ENCODE measurements at regions not wholly inside any gene's neighbourhood (a gene's known extent, or its start where the extent isn't known, plus 50 kb on each side); places are given as distances from the start of the nearest gene placed in this dataset.
"Not testable (repeated sequence)": the region's sequence is repeated elsewhere in the genome, so short reads cannot be mapped to it uniquely, and the experiment has no call there.

GRCh38 chr14:106021832-106022231, 495.4 kb downstream of the TMEM121 start:
- FAIRE-seq: no peak

- not testable (repeated sequence) for FAIRE-seq
Observed at GRCh38 chr14:106022648-106023047, 496.3 kb downstream of the TMEM121 start.

- FAIRE-seq: no peak
Observed at GRCh38 chr14:106023411-106023810, 497.0 kb downstream of the TMEM121 start.

- no peak for FAIRE-seq
Observed at GRCh38 chr14:106024983-106025604, 498.7 kb downstream of the TMEM121 start.

DNA sequence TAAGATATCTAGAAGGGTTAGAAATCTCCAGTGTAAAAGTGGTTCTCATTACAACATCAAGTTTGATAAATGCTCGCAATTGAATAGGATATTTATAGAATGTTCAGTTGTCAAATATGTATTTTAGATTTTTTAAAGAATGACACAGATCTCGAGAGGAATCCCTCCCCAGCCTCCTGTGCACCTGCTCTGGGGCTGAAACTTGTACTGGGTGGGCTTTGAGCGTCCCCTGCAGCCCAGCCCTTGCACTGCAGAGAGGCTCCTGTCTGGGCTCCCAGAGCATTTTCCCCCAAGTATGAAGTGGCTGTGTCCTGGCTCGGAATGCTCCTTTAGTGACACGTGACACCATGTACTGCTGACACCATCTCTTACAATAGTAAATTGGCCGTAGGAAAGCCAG, 499.6 kb downstream of the TMEM121 start:
- FAIRE-seq: no peak

DNA sequence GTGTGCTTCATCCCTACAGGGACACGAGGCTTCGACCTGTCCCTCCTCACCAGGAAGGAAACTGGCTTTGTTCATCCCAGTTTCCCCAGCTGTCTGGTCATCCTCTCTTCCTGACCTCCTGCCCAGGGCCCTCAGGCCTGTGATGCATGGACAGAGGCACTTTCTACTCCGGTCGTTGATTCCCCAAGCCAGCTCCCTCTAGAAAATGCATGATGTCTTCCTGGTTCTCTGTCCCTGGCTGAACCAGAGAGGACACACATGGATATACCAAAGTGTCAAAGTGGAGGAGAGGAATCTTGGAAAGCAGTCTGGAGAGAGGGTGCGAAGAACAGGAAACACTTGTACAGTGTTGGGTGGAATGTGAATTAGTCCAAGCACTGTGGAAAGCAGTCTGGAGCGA, 501.4 kb downstream of the TMEM121 start:
- FAIRE-seq: not testable (repeated sequence)

DNA sequence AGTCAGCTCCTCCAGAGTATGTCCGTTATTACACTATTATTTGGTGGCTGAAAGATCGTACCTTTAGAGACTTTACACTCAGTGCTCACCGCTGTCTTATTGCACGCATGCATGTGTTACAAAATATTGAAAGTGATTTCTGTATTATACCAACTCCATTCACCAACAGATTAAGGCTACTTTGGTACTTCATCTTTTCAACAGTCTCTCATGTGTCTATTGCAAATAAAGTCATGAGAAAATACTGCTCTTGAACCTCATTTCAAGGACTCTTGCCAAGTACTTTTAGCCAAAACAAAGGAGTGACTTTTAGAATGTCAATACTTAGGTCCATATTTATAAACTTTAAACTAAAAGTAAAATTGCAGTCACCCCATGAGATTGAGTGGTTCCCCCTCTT, 503.6 kb downstream of the TMEM121 start:
- no peak for FAIRE-seq

GRCh38 chr14:106037380-106037779, 511.0 kb downstream of the TMEM121 start:
- no peak for FAIRE-seq

GRCh38 chr14:106038263-106038662, 511.9 kb downstream of the TMEM121 start:
- FAIRE-seq: no peak

DNA sequence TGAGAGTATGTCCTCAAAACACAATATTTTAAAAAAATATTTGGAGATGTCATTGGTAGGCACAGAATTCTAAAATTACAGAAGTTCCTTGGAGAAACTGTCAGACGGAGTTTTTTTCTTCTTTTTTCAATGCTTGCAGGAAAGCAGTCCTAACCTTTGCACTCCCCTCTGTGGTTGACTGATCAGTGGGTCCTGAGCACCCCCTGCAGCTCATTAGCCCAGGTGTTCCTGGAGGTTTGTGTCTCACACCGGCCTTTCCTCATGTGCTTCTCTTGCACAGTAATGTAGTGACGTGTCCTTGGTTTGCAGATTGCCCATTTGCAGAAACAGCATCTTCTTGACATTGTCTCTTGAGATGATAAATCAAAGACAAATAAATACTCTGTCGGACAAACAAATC, 513.0 kb downstream of the TMEM121 start:
- no peak for FAIRE-seq

GRCh38 chr14:106044515-106044914, 518.1 kb downstream of the TMEM121 start:
- FAIRE-seq: no peak

- FAIRE-seq: no peak
Observed at GRCh38 chr14:106044949-106045596, 518.7 kb downstream of the TMEM121 start.

DNA sequence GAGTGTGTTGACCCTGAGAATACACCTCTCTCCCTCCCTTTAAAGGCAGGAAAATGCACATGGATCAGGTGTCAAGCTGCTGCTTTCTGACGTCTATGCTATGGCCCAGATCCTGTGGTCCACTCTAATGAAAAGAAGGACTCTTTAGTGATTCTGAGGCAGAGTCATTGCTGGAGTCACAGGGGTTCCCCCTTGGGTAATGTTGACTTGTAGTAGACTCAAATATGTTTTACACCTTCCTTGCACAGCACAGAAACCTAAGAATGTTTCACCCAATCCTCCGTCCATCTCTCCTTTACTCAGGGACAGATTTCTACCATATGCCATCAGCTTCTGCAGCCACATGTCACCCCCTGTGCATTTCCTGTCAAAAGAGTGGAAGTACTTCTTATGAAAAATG, 525.4 kb downstream of the TMEM121 start:
- FAIRE-seq: no peak

- no peak for FAIRE-seq
Observed at GRCh38 chr14:106055289-106055688, 528.9 kb downstream of the TMEM121 start.

GRCh38 chr14:106058342-106058741, 532.0 kb downstream of the TMEM121 start:
- FAIRE-seq: no peak

DNA sequence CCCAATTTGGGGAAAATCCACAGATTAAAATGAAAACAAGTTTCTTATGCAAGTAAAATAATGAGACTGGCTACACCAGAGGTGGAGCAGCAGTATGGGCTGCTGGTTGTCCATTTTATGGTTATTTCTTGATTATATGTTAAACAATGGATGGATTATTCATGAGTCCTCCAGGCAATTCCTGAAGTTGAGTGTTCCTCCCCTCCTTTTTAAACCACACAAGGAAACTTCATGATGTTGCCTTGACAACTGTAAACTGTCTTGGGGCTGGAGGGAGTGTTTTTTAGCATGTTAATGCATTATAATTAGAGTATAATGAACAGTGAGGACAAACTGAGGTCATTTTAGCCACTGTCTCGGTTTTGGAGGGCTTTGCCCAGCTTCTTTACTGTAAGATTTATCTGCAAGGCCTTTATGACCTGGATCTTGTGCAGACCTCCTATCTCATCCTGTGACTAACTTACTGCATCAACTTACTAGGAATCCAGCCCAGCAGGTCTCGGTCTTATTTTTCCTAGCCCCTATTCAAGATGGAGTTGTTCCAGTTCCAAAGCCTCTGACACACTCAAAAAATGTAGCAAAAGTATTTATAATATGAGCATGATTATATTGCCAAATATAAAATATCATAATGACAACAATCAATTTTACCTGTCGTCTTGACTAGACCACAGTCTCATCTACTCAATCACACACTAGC, 534.0 kb downstream of the TMEM121 start:
- no peak for FAIRE-seq

DNA sequence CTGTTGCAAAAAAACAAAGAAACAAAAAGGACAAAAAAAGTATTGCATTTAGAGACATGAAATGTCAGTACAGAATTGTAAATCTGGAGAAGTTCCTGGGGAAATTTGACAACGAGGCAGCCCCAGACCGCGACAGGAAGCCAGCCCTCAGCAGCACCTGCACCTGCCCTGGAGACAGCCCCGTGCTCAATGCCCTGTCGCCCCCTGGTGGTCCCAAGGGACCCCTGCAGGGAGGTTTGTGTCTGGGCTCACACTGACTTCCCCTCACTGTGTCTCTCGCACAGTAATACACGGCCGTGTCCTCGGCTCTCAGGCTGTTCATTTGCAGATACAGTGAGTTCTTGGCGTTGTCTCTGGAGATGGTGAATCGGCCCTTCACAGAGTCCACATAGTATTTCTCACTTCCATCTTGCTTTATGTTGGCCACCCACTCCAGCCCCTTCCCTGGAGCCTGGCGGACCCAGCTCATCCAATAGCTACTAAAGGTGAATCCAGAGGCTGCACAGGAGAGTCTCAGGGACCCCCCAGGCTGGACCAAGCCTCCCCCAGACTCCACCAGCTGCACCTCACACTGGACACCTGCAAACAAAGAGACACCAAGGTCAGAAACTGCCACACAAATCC, 535.6 kb downstream of the TMEM121 start:
- FAIRE-seq: not testable (repeated sequence)

DNA sequence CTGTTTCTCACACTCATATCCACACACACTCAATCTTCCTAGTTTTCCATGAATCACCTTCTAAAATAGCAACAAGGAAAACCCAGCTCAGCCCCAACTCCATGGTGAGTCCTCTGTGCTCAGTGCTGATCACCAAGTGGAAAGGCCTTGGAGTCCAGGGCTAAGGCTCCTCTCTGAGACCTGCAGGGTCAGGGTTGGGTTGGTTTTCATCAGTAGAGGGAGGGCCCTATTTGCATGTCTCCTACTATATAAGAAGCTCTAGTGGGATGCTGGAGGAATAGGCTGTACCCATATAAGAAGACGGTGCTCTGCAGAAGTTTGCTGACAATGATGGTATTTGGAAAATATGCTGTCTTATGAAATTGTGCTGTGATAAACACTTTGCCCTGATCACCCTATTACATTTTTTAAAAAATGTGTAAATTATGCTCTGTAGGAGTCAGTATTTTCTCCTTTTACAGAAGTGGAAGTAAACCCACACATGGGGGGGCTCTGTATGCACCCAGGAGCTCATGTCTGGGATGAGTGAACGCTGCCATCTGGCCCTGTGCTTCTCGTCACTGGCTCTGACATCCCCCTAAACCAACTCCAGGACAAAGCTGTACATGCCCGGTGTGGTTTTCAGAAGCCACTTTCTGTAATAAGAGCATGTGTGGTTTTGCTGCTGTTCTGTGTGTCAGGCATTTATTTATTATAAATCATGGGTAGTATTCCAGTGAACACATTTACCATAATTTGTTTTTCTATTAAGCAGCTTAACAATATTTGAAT, 536.3 kb downstream of the TMEM121 start:
- FAIRE-seq: no peak

GRCh38 chr14:106067935-106068334, 541.6 kb downstream of the TMEM121 start:
- no peak for FAIRE-seq

DNA sequence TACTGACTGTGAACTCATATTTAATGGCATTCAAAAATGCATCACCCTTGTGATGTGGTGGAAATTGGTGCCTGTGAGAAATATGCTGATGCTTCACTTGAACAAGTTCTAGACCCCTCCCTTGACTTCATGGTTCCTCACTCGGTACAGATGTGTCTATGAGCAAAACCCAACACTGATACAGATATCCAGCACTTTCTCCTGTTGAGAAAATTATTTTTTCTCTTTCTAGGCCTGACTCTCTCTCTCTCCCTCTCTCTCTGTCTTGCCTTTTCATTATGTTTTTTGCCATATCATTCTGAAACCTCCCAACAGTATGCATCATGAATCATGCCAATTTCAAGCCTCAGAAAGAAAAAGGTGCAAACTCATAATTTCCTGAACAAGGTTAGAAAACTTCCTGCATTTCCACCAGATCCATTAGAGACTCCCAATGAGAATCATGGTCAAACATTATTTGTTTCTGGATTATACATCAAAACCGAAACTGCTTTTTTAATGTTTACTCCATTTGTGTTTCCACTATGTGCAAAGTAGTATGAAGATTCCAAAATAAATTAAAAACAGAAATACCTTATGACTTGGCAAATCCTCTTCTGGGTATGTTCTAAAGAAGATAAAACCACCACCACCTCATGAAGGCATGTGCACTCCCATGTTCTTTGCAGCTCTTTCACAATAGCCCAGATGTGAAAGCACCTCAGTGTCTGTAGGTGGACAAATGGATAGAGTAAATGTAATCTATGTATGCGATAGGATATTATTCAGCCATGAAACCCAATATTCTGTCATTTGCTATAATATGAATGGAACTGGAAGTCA, 543.6 kb downstream of the TMEM121 start:
- FAIRE-seq: no peak

DNA sequence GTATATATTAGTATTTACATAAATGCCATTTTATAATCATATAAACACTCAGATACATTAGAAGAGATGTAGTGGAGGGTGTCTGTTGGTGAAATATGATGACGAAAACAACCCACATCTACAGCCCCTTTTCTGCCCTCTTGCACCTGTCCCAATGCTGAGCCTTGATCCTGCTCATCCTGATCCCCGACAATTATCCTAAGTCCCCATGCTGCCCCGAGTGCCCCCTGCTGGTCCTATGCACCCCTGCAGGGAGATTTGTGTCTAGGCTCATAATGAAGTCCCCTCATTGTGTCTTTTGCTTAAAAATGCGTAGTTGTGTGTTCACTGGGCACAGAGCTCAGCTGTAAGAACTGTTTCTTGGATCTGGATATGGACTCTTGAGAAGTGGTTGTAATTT, 554.5 kb downstream of the TMEM121 start:
- no peak for FAIRE-seq

DNA sequence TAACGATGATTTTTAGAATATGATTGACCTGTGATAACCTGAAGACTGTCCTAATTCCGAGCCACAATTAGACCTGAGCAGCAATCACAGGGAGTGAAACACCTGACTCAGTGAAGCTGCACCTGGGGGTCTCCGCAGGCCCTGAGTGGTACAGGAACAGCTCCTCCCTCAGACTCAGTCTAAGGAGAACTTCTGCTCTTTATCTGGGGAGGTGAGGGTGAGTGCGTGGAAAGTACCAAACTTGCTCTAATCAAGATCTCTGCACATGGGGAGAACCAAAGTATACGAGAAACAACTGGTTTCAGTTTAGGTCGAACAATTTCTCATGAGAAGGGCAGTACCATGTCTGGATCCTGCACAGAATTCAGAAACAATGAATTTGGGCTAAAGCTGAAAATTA, 555.3 kb downstream of the TMEM121 start:
- not testable (repeated sequence) for FAIRE-seq
